Transverse colon (tissue), 4 donors: ENCODE measurements at regions not wholly inside any gene's neighbourhood (a gene's known extent, or its start where the extent isn't known, plus 50 kb on each side); places are given as distances from the start of the nearest gene placed in this dataset.

ENCODE experiments used
- DNase-seq: peaks from one replicate; pipeline ENCODE4 v3.0.0-alpha.2; 2019
- H3K27ac ChIP-seq, 4 donors: fragments of 200-600 bp; sonication (generic); 2 replicates each; pipeline ENCODE4 v1.5.1; 2016 to 2018; ENCODE audit warnings: inconsistent platforms in 4 of 4
- H3K27me3 ChIP-seq: fragments of 200-600 bp; sonication (generic); 2 replicates; pipeline ENCODE4 v1.5.1; 2017; ENCODE audit warnings: inconsistent platforms
- H3K36me3 ChIP-seq, 4 donors: fragments of 200-600 bp; sonication (generic); 2 replicates each; pipeline ENCODE4 v1.5.1; 2017 to 2019; ENCODE audit warnings: inconsistent platforms in 4 of 4
- H3K4me1 ChIP-seq, 4 donors: fragments of 200-600 bp; sonication (generic); 2 replicates each; pipeline ENCODE4 v1.5.1; 2017 to 2020; ENCODE audit warnings: inconsistent platforms in 4 of 4
- H3K4me3 ChIP-seq, 4 donors: fragments of 200-600 bp; sonication (generic); 1 replicate in 1 of 4; 2 replicates in 3 of 4; pipeline versions ENCODE4 v1.5.1 to v1.6.1; 2017 to 2019; ENCODE audit warnings: inconsistent platforms in 4 of 4
- H3K9me3 ChIP-seq, 2 donors: fragments of 200-600 bp; sonication (generic); 2 replicates each; pipeline ENCODE4 v1.5.1; 2017 to 2019; ENCODE audit warnings: inconsistent platforms in 2 of 2
- EP300 ChIP-seq: sonication (generic); formaldehyde crosslinking; IDR thresholded peaks from one replicate; pipeline ENCODE4 v1.6.1; 2017; ENCODE audit warnings: antibody characterized with exemption, low read depth
- POLR2A ChIP-seq: fragments of 450-650 bp; IDR thresholded peaks from one replicate; pipeline ENCODE4 v1.6.1; 2016; ENCODE audit warnings: antibody characterized with exemption, mild to moderate bottlenecking, moderate library complexity
- POLR2AphosphoS5 ChIP-seq, 3 donors: sonication (generic); formaldehyde crosslinking; IDR thresholded peaks; one replicate each; pipeline ENCODE4 v1.6.1; 2016; ENCODE audit warnings: antibody characterized with exemption in 3 of 3
- WGBS, 2 donors: methylation state at CpG; one replicate each; pipeline ENCODE4 v1.1.5; 2018; ENCODE audit warnings: low coverage in 1 of 2; 5-methylcytosine and 5-hydroxymethylcytosine counted together
- in situ Hi-C, 4 donors: fragments of 200-750 bp; cut with MboI; loops; one replicate each; pipeline versions ENCODE4 v1.15.0 to v1.15.1; 2017; ENCODE audit warnings: low sequenced_read_pairs in 3 of 4, low pct_ligation_motif_present in 1 of 4, low pct_unique_long_range_greater_than_20kb in 1 of 4
- intact Hi-C: fragments of 100-400 bp; cut with DNase I; formaldehyde crosslinking; loops from one replicate; pipeline ENCODE4 v1.15.1; 2023; ENCODE audit warnings: low total_unique reads
- TF ChIP-seq, protein P1 (sequence below), 5 experiments: fragments of 200-600 bp in 3 of 5; fragments of 450-650 bp in 2 of 5; sonication (generic) in 3 of 5; IDR thresholded peaks; 1 replicate in 2 of 5; 2 replicates in 3 of 5; pipeline ENCODE4 v1.5.1; 2016 to 2017; ENCODE audit warnings: antibody characterized with exemption in 5 of 5, inconsistent platforms in 3 of 5, mild to moderate bottlenecking in 2 of 5, moderate library complexity in 1 of 5

DNA sequence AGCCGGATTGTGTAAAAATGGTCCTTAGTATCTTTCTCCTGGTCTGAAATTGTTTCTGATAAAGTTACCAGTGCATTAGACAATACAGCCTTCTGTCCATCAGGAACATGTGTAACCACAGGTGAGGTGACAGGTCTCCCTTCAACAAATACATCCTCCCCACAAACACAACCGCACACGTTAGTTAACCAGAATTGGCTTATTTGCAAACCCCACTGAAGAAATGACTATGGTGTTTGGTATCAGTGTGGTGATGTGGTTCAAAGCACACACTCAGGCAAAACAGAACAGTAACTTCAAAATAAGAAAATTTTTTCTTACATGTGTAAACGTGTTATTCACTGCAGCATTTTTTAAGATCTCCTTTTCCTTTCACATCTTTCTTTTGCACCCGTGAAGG lies 517.2 kb upstream of the NR5A2 start:
- no peak overlapping the region for H3K27ac ChIP-seq
- intact Hi-C loops (no loop called here), in situ Hi-C loops (no loop called here)
- H3K27me3 ChIP-seq = no peaks in the 10 kb centered on the region
- no peak for TF ChIP-seq POLR2A
- no peak for TF ChIP-seq POLR2AphosphoS5 (IDR thresholded peaks at IDR 0.05)
- TF ChIP-seq, protein P1, sequence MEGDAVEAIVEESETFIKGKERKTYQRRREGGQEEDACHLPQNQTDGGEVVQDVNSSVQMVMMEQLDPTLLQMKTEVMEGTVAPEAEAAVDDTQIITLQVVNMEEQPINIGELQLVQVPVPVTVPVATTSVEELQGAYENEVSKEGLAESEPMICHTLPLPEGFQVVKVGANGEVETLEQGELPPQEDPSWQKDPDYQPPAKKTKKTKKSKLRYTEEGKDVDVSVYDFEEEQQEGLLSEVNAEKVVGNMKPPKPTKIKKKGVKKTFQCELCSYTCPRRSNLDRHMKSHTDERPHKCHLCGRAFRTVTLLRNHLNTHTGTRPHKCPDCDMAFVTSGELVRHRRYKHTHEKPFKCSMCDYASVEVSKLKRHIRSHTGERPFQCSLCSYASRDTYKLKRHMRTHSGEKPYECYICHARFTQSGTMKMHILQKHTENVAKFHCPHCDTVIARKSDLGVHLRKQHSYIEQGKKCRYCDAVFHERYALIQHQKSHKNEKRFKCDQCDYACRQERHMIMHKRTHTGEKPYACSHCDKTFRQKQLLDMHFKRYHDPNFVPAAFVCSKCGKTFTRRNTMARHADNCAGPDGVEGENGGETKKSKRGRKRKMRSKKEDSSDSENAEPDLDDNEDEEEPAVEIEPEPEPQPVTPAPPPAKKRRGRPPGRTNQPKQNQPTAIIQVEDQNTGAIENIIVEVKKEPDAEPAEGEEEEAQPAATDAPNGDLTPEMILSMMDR (IDR thresholded peaks at IDR 0.05) = no peak
- no peak for TF ChIP-seq EP300
- no peaks in the 10 kb centered on the region for H3K9me3 ChIP-seq
- WGBS, 2 donors = 55 to 89% methylated on average over 4 to 5 of the region's 5 CpGs
- H3K36me3 ChIP-seq = no peaks in the 10 kb centered on the region
- H3K4me1 ChIP-seq = no peaks in the 10 kb centered on the region
- H3K4me3 ChIP-seq = no peak overlapping the region
- DNase-seq = no peak

DNA sequence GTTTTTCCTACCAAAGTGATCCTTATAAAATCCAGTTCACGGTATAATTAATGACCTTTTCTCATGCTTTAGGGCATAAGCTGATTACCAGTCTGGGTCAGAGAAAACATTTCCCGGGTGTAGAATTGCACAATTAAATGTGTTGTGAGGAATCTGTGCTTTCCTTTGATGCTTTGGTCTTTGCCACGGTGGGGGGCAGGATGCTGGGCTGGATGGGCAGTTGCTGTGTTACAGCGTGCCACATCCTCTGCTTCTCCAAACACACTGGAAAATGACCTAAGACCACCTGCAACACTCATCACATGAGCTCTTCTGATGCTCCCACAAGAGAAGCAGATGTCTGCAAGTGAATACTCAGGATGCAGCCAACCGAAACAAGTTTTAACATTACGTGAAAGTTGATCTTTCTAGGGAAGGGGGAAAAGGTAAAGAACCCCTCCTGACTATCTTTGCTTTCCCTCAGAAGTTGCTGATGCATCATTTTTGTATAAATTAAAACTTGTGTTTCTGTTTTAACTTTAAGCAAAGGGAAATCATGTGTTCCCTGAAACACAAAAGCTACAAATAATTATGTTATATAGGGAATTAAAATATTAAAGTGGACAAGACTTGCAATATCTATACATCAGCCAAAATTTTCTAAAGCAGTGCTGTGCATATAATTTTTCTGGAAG lies 515.3 kb upstream of the NR5A2 start:
- no peaks in the 10 kb centered on the region for H3K27me3 ChIP-seq
- no peak overlapping the region for H3K4me3 ChIP-seq
- WGBS, 2 donors = 58 to 65% methylated on average over 4 to 6 of the region's 6 CpGs
- no peaks in the 10 kb centered on the region for H3K9me3 ChIP-seq
- TF ChIP-seq POLR2A (no peak), POLR2AphosphoS5 (IDR thresholded peaks at IDR 0.05) (no peak), EP300 (no peak)
- TF ChIP-seq, protein P1 (IDR thresholded peaks at IDR 0.05) = no peak
- H3K36me3 ChIP-seq = no peaks in the 10 kb centered on the region
- H3K4me1 ChIP-seq = no peaks in the 10 kb centered on the region
- intact Hi-C loops (no loop called here), in situ Hi-C loops (no loop called here)
- no peak overlapping the region for H3K27ac ChIP-seq
- no peak for DNase-seq

DNA sequence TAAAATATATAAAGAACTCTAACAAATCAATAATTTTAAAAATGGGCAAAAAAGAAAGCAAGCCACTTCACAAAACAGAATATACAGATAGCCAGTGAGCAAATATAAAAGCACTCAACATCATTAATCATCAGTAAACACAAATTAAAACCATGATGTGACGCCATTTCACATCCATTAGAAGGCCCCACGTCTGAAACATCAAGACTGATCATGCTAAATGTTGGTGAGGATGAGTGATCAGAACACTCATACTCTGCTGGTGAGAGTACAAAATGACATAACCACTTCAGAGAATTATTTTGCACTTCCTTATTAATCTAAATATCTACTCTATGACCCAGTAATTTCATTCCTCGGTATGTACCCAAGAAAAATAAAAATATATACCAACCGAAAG lies 512.2 kb upstream of the NR5A2 start:
- no peak for DNase-seq
- no peaks in the 10 kb centered on the region for H3K27me3 ChIP-seq
- WGBS, 2 donors = 59 to 89% methylated on average over 2 to 4 of the region's 4 CpGs
- H3K4me1 ChIP-seq = no peaks in the 10 kb centered on the region
- H3K4me3 ChIP-seq = no peak overlapping the region
- no peaks in the 10 kb centered on the region for H3K36me3 ChIP-seq
- in situ Hi-C loops = no loop called here
- H3K27ac ChIP-seq = no peak overlapping the region
- no peaks in the 10 kb centered on the region for H3K9me3 ChIP-seq
- intact Hi-C loops = no loop called here
- TF ChIP-seq, protein P1 (IDR thresholded peaks at IDR 0.05) = no peak
- TF ChIP-seq EP300 (no peak), POLR2AphosphoS5 (IDR thresholded peaks at IDR 0.05) (no peak), POLR2A (no peak)

DNA sequence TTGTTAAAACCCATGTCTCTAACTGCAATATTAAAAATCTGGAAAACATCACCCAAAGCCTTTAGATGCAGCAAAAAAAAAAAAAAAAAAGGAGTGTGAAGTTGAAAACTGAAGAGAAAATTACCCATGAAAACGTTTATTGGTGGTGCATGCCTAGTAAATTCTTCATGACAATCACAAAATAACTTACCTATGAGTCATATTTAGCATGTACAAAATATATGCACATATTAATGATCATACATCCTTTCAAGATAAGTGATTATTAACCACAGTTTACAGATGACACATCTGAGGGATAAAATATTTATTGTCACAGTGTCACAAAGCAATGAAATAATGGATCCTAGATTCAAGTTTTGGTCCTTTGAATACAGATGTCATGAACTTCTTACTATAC lies 505.2 kb upstream of the NR5A2 start:
- WGBS, 2 donors = 0 to 4% methylated on average over 1 of the region's 1 CpG
- H3K36me3 ChIP-seq = no peaks in the 10 kb centered on the region
- H3K27me3 ChIP-seq = no peaks in the 10 kb centered on the region
- no peak overlapping the region for H3K4me3 ChIP-seq
- in situ Hi-C loops = no loop called here
- no peak for DNase-seq
- no peak for TF ChIP-seq POLR2A
- TF ChIP-seq, protein P1 (IDR thresholded peaks at IDR 0.05) = no peak
- TF ChIP-seq POLR2AphosphoS5 (IDR thresholded peaks at IDR 0.05) = no peak
- TF ChIP-seq EP300 = no peak
- no peaks in the 10 kb centered on the region for H3K4me1 ChIP-seq
- H3K9me3 ChIP-seq = no peaks in the 10 kb centered on the region
- intact Hi-C loops = no loop called here
- no peak overlapping the region for H3K27ac ChIP-seq
